SU-DHL-6 (cell line): ENCODE measurements at regions not wholly inside any gene's neighbourhood (a gene's known extent, or its start where the extent isn't known, plus 50 kb on each side); places are given as distances from the start of the nearest gene placed in this dataset.

ENCODE experiments used
- H2AFZ ChIP-seq: fragments of 200-600 bp; sonication (generic); 2 replicates; pipeline ENCODE4 v1.6.1; 2014; ENCODE audit warnings: low read depth, mild to moderate bottlenecking, moderate library complexity, mixed read lengths, antibody characterized with exemption, low read length; ENCODE audit not compliant: severe bottlenecking
- H3F3A ChIP-seq: fragments of 200-600 bp; shearing (Covaris generic); 2 replicates; pipeline ENCODE4 v1.6.0; 2016; ENCODE audit warnings: antibody characterized with exemption, mild to moderate bottlenecking; ENCODE audit not compliant: insufficient read depth
- H3K27ac ChIP-seq: fragments of 200-600 bp; sonication (generic); 2 replicates; pipeline ENCODE4 v1.5.1; 2016; ENCODE audit warnings: low read depth, mild to moderate bottlenecking, low read length, moderate library complexity, mixed read lengths
- H3K27me3 ChIP-seq: fragments of 200-600 bp; sonication (generic), shearing (Covaris generic); 2 replicates; pipeline ENCODE4 v1.6.0; 2014; ENCODE audit warnings: mild to moderate bottlenecking, low read length
- H3K36me3 ChIP-seq: fragments of 200-600 bp; sonication (generic); 2 replicates; pipeline ENCODE4 v1.6.1; 2014; ENCODE audit warnings: mild to moderate bottlenecking, low read length, mixed read lengths
- H3K4me2 ChIP-seq: fragments of 300-600, 200-600 bp; shearing (Covaris generic), sonication (generic); 2 replicates; pipeline ENCODE4 v1.6.0; 2014; ENCODE audit warnings: low read length, low read depth, mild to moderate bottlenecking; ENCODE audit not compliant: poor library complexity, severe bottlenecking
- H3K4me3 ChIP-seq: fragments of 200-600 bp; sonication (generic); 2 replicates; pipeline ENCODE4 v1.5.1; 2014; ENCODE audit warnings: antibody characterized with exemption, low read length, mild to moderate bottlenecking, mixed read lengths; ENCODE audit not compliant: insufficient read depth, poor library complexity, severe bottlenecking
- H3K79me2 ChIP-seq: fragments of 200-600 bp; sonication (generic); 2 replicates; pipeline ENCODE4 v1.6.1; 2014; ENCODE audit warnings: mild to moderate bottlenecking, low read length, moderate library complexity; ENCODE audit not compliant: insufficient read depth
- H3K9ac ChIP-seq: fragments of 200-600 bp; sonication (generic); 2 replicates; pipeline ENCODE4 v1.7.0; 2014; ENCODE audit warnings: mild to moderate bottlenecking, low read length
- H3K9me2 ChIP-seq: fragments of 200-600 bp; sonication (generic); replicated peaks from 2 replicates; pipeline ENCODE4 v1.6.1; 2014; ENCODE audit warnings: low read length; ENCODE audit not compliant: insufficient read depth
- H3K9me3 ChIP-seq: fragments of 200-600 bp; sonication (generic); 2 replicates; pipeline ENCODE4 v1.6.1; 2014; ENCODE audit warnings: low read length, mixed read lengths; ENCODE audit not compliant: insufficient read depth
- H4K20me1 ChIP-seq: fragments of 200-600 bp; sonication (generic); 2 replicates; pipeline ENCODE4 v1.6.1; 2014; ENCODE audit warnings: low read depth, mild to moderate bottlenecking, antibody characterized with exemption, low read length, moderate library complexity, mixed read lengths
- CTCF ChIP-seq: fragments of 200-600 bp; sonication (generic); IDR thresholded peaks from one replicate; pipeline ENCODE4 v1.5.1; 2017; ENCODE audit warnings: antibody characterized with exemption, mild to moderate bottlenecking, low read length, moderate library complexity; ENCODE audit not compliant: insufficient read depth, poor library complexity, severe bottlenecking
- EZH2phosphoT487 ChIP-seq: fragments of 200-600 bp; sonication (generic), shearing (Covaris generic); conservative IDR thresholded peaks from 2 replicates; pipeline ENCODE4 v1.6.1; 2018; ENCODE audit warnings: mild to moderate bottlenecking, antibody characterized with exemption, low read length, moderate library complexity, mixed read lengths

- no peaks in the 10 kb centered on the region for H4K20me1 ChIP-seq
- no peak overlapping the region for H2AFZ ChIP-seq
- no peak overlapping the region for H3K4me3 ChIP-seq
- no peak overlapping the region for H3K9ac ChIP-seq
- no peaks in the 10 kb centered on the region for H3K79me2 ChIP-seq
- no peaks in the 10 kb centered on the region for H3K27me3 ChIP-seq
- H3K9me3 ChIP-seq: no peaks in the 10 kb centered on the region
- no peak overlapping the region for H3K4me2 ChIP-seq
- H3K36me3 ChIP-seq: no peaks in the 10 kb centered on the region
- no peaks in the 10 kb centered on the region; the same call in 1 of the 2 replicates for H3K9me2 ChIP-seq
- no peaks in the 10 kb centered on the region for H3F3A ChIP-seq
- no peak for TF ChIP-seq CTCF
- no peak for TF ChIP-seq EZH2phosphoT487
- no peak overlapping the region for H3K27ac ChIP-seq
Observed at GRCh38 chr5:57785946-57786345, 303.3 kb upstream of the ACTBL2 start.

- no peak overlapping the region for H2AFZ ChIP-seq
- no peaks in the 10 kb centered on the region for H4K20me1 ChIP-seq
- no peaks in the 10 kb centered on the region for H3K27me3 ChIP-seq
- no peak overlapping the region for H3K4me2 ChIP-seq
- no peaks in the 10 kb centered on the region for H3K36me3 ChIP-seq
- no peaks in the 10 kb centered on the region for H3K79me2 ChIP-seq
- H3F3A ChIP-seq: no peaks in the 10 kb centered on the region
- TF ChIP-seq EZH2phosphoT487 (no peak), CTCF (no peak)
- H3K9me3 ChIP-seq: no peaks in the 10 kb centered on the region
- H3K4me3 ChIP-seq: no peak overlapping the region
- H3K27ac ChIP-seq: no peak overlapping the region
- no peak overlapping the region for H3K9ac ChIP-seq
- H3K9me2 ChIP-seq: no peaks in the 10 kb centered on the region
Observed at GRCh38 chr5:57784121-57784520, 301.5 kb upstream of the ACTBL2 start.

DNA sequence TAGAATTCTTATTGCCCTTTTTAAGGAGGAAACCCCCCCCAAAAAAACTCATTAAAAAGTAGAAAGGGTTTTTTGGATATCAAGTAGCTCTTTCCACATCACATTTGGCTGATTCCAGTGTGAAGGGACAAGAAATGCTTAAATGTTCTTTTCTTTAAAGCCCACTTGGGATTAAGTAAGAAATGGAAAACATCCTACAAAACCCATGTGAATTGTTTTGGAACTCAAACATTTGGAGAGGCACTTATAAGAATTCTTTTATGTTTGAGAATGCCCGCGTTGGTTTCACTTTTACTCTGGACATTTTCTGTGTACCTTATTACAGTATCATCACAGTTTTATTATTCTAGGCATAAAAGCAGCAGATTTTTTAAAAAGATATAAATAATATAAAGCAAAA lies 301.1 kb upstream of the ACTBL2 start:
- Histone ChIP-seq H3F3A (no peaks in the 10 kb centered on the region), H3K9me2 (no peaks in the 10 kb centered on the region), H3K4me2 (no peak overlapping the region), H3K27ac (no peak overlapping the region), H3K9me3 (no peaks in the 10 kb centered on the region), H3K36me3 (no peaks in the 10 kb centered on the region), H2AFZ (no peak overlapping the region), H4K20me1 (no peaks in the 10 kb centered on the region), H3K9ac (no peak overlapping the region), H3K4me3 (no peak overlapping the region), H3K79me2 (no peaks in the 10 kb centered on the region), H3K27me3 (no peaks in the 10 kb centered on the region)
- TF ChIP-seq CTCF (no peak), EZH2phosphoT487 (no peak)

GRCh38 chr5:57780961-57781325 lies 298.3 kb upstream of the ACTBL2 start:
- H2AFZ ChIP-seq: no peak overlapping the region
- H3K9me3 ChIP-seq: no peaks in the 10 kb centered on the region
- no peak overlapping the region for H3K27ac ChIP-seq
- no peak overlapping the region for H3K4me3 ChIP-seq
- H3K79me2 ChIP-seq: no peaks in the 10 kb centered on the region
- no peaks in the 10 kb centered on the region for H3K27me3 ChIP-seq
- no peak overlapping the region for H3K4me2 ChIP-seq
- no peaks in the 10 kb centered on the region for H3F3A ChIP-seq
- no peaks in the 10 kb centered on the region for H4K20me1 ChIP-seq
- no peaks in the 10 kb centered on the region for H3K9me2 ChIP-seq
- TF ChIP-seq CTCF (no peak), EZH2phosphoT487 (no peak)
- H3K9ac ChIP-seq: no peak overlapping the region
- H3K36me3 ChIP-seq: no peaks in the 10 kb centered on the region
